WTC11 (cell line): ENCODE measurements at regions not wholly inside any gene's neighbourhood (a gene's known extent, or its start where the extent isn't known, plus 50 kb on each side); places are given as distances from the start of the nearest gene placed in this dataset.

Experiments
- ATAC-seq: fragments of 200-7000 bp; cut with Tn5 transposase; 2 replicates; pipeline ENCODE4 v1.10.0; 2021; ENCODE audit warnings: mild to moderate bottlenecking, moderate library complexity
- CTCF ChIA-PET: fragments of 300-600 bp; sonication (Branson Sonifier 250); formaldehyde crosslinking; loops from one replicate; lab custom pipeline; 2021; ENCODE audit warnings: antibody characterized with exemption; lab: Charles Lee
- POLR2A ChIA-PET: fragments of 350-600 bp; sonication (Branson Sonifier 250); formaldehyde crosslinking; loops from one replicate; lab custom pipeline; 2021; ENCODE audit warnings: antibody characterized with exemption; lab: Charles Lee
- DNase-seq: peaks from one replicate; pipeline ENCODE4 v3.0.0; 2021; ENCODE audit warnings: low spot score
- H3K27ac Mint-ChIP-seq: 2 replicates; pipeline ENCODE4 v1.8.0; 2021; ENCODE audit warnings: mixed read lengths
- H3K27me3 Mint-ChIP-seq: 2 replicates; pipeline ENCODE4 v1.8.0; 2021; ENCODE audit warnings: low read depth, mild to moderate bottlenecking, moderate library complexity, mixed read lengths
- H3K36me3 Mint-ChIP-seq: 2 replicates; pipeline ENCODE4 v1.8.0; 2021; ENCODE audit warnings: mixed read lengths
- H3K4me1 Mint-ChIP-seq: 2 replicates; pipeline ENCODE4 v1.8.0; 2022; ENCODE audit warnings: mixed read lengths
- H3K4me3 Mint-ChIP-seq: 2 replicates; pipeline ENCODE4 v1.8.0; 2021; ENCODE audit warnings: mild to moderate bottlenecking, moderate library complexity, mixed read lengths
- H3K9me3 Mint-ChIP-seq: 2 replicates; pipeline ENCODE4 v1.8.0; 2021; ENCODE audit warnings: mixed read lengths
- ATF1 ChIP-seq: sonication (generic); formaldehyde crosslinking; IDR thresholded peaks from 2 replicates; pipeline ENCODE4 v1.8.1; 2023; ENCODE audit warnings: mild to moderate bottlenecking, moderate library complexity, missing genetic modification reagents
- CBFB ChIP-seq: sonication (generic); formaldehyde crosslinking; IDR thresholded peaks from 2 replicates; pipeline ENCODE4 v1.8.1; 2022; ENCODE audit warnings: mild to moderate bottlenecking, low read depth, missing genetic modification reagents
- CREM ChIP-seq: sonication (generic); formaldehyde crosslinking; IDR thresholded peaks from 2 replicates; pipeline ENCODE4 v1.8.1; 2022; ENCODE audit warnings: mild to moderate bottlenecking, missing genetic modification reagents, moderate library complexity
- ELF4 ChIP-seq: sonication (generic); formaldehyde crosslinking; IDR thresholded peaks from 2 replicates; pipeline ENCODE4 v1.8.1; 2022; ENCODE audit warnings: low read depth, mild to moderate bottlenecking, moderate library complexity, missing genetic modification reagents
- FOXK1 ChIP-seq: sonication (generic); formaldehyde crosslinking; IDR thresholded peaks from 2 replicates; pipeline ENCODE4 v1.8.0; 2022; ENCODE audit warnings: mild to moderate bottlenecking, moderate library complexity, missing genetic modification reagents
- GABPB1 ChIP-seq: sonication (generic); formaldehyde crosslinking; IDR thresholded peaks from 2 replicates; pipeline ENCODE4 v1.8.1; 2023; ENCODE audit warnings: mild to moderate bottlenecking, missing genetic modification reagents
- MXD4 ChIP-seq: fragments of 250-450 bp; sonication (Bioruptor Pico); IDR thresholded peaks from 2 replicates; pipeline ENCODE4 v1.8.0; 2021; ENCODE audit warnings: mild to moderate bottlenecking, moderate library complexity, borderline replicate concordance
- NFATC4 ChIP-seq: fragments of 250-450 bp; sonication (Bioruptor Pico); IDR thresholded peaks from 2 replicates; pipeline ENCODE4 v1.9.0; 2021; ENCODE audit warnings: mild to moderate bottlenecking
- NFE2L1 ChIP-seq: sonication (generic); formaldehyde crosslinking; IDR thresholded peaks from 2 replicates; pipeline ENCODE4 v1.8.1; 2023; ENCODE audit warnings: missing genetic modification reagents
- NR1H2 ChIP-seq: sonication (generic); formaldehyde crosslinking; IDR thresholded peaks from 2 replicates; pipeline ENCODE4 v1.9.0; 2021; ENCODE audit warnings: mild to moderate bottlenecking, moderate library complexity, missing genetic modification reagents
- NR3C1 ChIP-seq: sonication (generic); formaldehyde crosslinking; conservative IDR thresholded peaks from 2 replicates; pipeline ENCODE4 v1.8.1; 2023; ENCODE audit warnings: low read depth, mild to moderate bottlenecking, missing genetic modification reagents
- OVOL2 ChIP-seq: fragments of 250-450 bp; sonication (Bioruptor Pico); IDR thresholded peaks from 2 replicates; pipeline ENCODE4 v1.9.0; 2021; ENCODE audit warnings: mild to moderate bottlenecking, borderline replicate concordance
- PRRX2 ChIP-seq: fragments of 250-450 bp; sonication (Bioruptor Pico); IDR thresholded peaks from 2 replicates; pipeline ENCODE4 v1.8.0; 2021; ENCODE audit warnings: mild to moderate bottlenecking
- TEAD1 ChIP-seq: sonication (generic); formaldehyde crosslinking; IDR thresholded peaks from 2 replicates; pipeline ENCODE4 v1.8.0; 2022; ENCODE audit warnings: mild to moderate bottlenecking, missing genetic modification reagents
- TP53 ChIP-seq: sonication (generic); formaldehyde crosslinking; IDR thresholded peaks from 2 replicates; pipeline ENCODE4 v1.8.1; 2023; ENCODE audit warnings: mild to moderate bottlenecking, missing genetic modification reagents
- ZNF263 ChIP-seq: sonication (generic); formaldehyde crosslinking; IDR thresholded peaks from 2 replicates; pipeline ENCODE4 v1.8.1; 2022; ENCODE audit warnings: low read depth, mild to moderate bottlenecking, moderate library complexity, missing genetic modification reagents
- ZNF671 ChIP-seq: fragments of 250-450 bp; sonication (Bioruptor Pico); IDR thresholded peaks from 2 replicates; pipeline ENCODE4 v1.8.0; 2021; ENCODE audit warnings: mild to moderate bottlenecking
- TF ChIP-seq, protein P1 (sequence below): sonication (generic); formaldehyde crosslinking; conservative IDR thresholded peaks from 2 replicates; pipeline ENCODE4 v1.8.1; 2023; ENCODE audit warnings: mild to moderate bottlenecking, low read depth, missing genetic modification reagents, moderate library complexity
- TF ChIP-seq, protein P2 (sequence below): sonication (generic); formaldehyde crosslinking; IDR thresholded peaks from 2 replicates; pipeline ENCODE4 v1.8.0; 2022; ENCODE audit warnings: missing genetic modification reagents
- TF ChIP-seq, protein P3 (sequence below): sonication (generic); formaldehyde crosslinking; IDR thresholded peaks from 2 replicates; pipeline ENCODE4 v1.8.1; 2022; ENCODE audit warnings: mild to moderate bottlenecking, moderate library complexity, missing genetic modification reagents
- TF ChIP-seq, protein P4 (sequence below): sonication (generic); formaldehyde crosslinking; IDR thresholded peaks from 2 replicates; pipeline ENCODE4 v1.8.1; 2022; ENCODE audit warnings: mild to moderate bottlenecking, missing genetic modification reagents, moderate library complexity, borderline replicate concordance
- TF ChIP-seq, protein P5 (sequence below): fragments of 250-450 bp; sonication (Bioruptor Pico); IDR thresholded peaks from 2 replicates; pipeline ENCODE4 v1.9.0; 2021; ENCODE audit warnings: mild to moderate bottlenecking
- TF ChIP-seq, protein P6 (sequence below): sonication (generic); formaldehyde crosslinking; conservative IDR thresholded peaks from 2 replicates; pipeline ENCODE4 v1.8.1; 2022; ENCODE audit warnings: mild to moderate bottlenecking, missing genetic modification reagents

DNA sequence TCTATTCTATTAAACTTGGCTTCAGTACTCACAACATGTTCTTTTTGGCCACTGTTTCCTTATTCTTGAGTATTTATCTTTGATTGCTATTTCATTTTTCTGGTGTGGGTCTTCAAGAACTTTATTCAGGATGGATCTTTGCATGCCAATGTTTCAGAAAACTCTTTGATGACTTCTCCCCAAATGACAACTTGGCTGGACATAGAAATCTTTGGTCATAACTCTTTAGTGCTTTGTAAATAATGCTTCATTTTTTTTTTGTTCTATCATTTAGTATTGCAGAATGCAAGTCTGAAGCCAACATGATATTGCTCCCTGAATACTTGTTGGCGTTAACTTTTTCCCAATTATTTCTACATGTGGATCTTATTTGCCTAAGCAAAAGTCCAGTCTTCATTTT lies 103.6 kb upstream of the HS3ST2 start:
- H3K27ac Mint-ChIP-seq, result no peak overlapping the region
- H3K4me1 Mint-ChIP-seq, result peaks cover 5% of the 10 kb centered on the region
- ChIA-PET POLR2A (no interaction called here), CTCF (no interaction called here)
- H3K27me3 Mint-ChIP-seq, result peaks cover 3% of the 10 kb centered on the region
- no peak for ATAC-seq
- DNase-seq, result no peak
- TF ChIP-seq, protein P1, sequence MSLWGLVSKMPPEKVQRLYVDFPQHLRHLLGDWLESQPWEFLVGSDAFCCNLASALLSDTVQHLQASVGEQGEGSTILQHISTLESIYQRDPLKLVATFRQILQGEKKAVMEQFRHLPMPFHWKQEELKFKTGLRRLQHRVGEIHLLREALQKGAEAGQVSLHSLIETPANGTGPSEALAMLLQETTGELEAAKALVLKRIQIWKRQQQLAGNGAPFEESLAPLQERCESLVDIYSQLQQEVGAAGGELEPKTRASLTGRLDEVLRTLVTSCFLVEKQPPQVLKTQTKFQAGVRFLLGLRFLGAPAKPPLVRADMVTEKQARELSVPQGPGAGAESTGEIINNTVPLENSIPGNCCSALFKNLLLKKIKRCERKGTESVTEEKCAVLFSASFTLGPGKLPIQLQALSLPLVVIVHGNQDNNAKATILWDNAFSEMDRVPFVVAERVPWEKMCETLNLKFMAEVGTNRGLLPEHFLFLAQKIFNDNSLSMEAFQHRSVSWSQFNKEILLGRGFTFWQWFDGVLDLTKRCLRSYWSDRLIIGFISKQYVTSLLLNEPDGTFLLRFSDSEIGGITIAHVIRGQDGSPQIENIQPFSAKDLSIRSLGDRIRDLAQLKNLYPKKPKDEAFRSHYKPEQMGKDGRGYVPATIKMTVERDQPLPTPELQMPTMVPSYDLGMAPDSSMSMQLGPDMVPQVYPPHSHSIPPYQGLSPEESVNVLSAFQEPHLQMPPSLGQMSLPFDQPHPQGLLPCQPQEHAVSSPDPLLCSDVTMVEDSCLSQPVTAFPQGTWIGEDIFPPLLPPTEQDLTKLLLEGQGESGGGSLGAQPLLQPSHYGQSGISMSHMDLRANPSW (CRISPR knock-in tag), result no peak
- no peak for TF ChIP-seq NR3C1 (CRISPR knock-in tag)
- TF ChIP-seq ATF1 (CRISPR knock-in tag), result no peak
- TF ChIP-seq NFATC4 (CRISPR knock-in tag), result no peak
- TF ChIP-seq CBFB (CRISPR knock-in tag), result no peak
- TF ChIP-seq ZNF263 (CRISPR knock-in tag), result no peak
- TF ChIP-seq TP53 (CRISPR knock-in tag), result no peak
- no peak for TF ChIP-seq PRRX2 (CRISPR knock-in tag)
- TF ChIP-seq ZNF671, result no peak
- TF ChIP-seq, protein P2, sequence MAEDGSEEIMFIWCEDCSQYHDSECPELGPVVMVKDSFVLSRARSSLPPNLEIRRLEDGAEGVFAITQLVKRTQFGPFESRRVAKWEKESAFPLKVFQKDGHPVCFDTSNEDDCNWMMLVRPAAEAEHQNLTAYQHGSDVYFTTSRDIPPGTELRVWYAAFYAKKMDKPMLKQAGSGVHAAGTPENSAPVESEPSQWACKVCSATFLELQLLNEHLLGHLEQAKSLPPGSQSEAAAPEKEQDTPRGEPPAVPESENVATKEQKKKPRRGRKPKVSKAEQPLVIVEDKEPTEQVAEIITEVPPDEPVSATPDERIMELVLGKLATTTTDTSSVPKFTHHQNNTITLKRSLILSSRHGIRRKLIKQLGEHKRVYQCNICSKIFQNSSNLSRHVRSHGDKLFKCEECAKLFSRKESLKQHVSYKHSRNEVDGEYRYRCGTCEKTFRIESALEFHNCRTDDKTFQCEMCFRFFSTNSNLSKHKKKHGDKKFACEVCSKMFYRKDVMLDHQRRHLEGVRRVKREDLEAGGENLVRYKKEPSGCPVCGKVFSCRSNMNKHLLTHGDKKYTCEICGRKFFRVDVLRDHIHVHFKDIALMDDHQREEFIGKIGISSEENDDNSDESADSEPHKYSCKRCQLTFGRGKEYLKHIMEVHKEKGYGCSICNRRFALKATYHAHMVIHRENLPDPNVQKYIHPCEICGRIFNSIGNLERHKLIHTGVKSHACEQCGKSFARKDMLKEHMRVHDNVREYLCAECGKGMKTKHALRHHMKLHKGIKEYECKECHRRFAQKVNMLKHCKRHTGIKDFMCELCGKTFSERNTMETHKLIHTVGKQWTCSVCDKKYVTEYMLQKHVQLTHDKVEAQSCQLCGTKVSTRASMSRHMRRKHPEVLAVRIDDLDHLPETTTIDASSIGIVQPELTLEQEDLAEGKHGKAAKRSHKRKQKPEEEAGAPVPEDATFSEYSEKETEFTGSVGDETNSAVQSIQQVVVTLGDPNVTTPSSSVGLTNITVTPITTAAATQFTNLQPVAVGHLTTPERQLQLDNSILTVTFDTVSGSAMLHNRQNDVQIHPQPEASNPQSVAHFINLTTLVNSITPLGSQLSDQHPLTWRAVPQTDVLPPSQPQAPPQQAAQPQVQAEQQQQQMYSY (CRISPR knock-in tag), result no peak
- no peak for TF ChIP-seq OVOL2
- TF ChIP-seq ELF4 (CRISPR knock-in tag), result no peak
- no peak for TF ChIP-seq CREM (CRISPR knock-in tag)
- no peak for TF ChIP-seq FOXK1 (CRISPR knock-in tag)
- no peak for TF ChIP-seq GABPB1
- TF ChIP-seq, protein P3, sequence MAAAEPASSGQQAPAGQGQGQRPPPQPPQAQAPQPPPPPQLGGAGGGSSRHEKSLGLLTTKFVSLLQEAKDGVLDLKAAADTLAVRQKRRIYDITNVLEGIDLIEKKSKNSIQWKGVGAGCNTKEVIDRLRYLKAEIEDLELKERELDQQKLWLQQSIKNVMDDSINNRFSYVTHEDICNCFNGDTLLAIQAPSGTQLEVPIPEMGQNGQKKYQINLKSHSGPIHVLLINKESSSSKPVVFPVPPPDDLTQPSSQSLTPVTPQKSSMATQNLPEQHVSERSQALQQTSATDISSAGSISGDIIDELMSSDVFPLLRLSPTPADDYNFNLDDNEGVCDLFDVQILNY (CRISPR knock-in tag), result no peak
- no peak overlapping the region for H3K4me3 Mint-ChIP-seq
- H3K9me3 Mint-ChIP-seq, result peaks cover 37% of the 10 kb centered on the region
- peaks cover 26% of the 10 kb centered on the region for H3K36me3 Mint-ChIP-seq

DNA sequence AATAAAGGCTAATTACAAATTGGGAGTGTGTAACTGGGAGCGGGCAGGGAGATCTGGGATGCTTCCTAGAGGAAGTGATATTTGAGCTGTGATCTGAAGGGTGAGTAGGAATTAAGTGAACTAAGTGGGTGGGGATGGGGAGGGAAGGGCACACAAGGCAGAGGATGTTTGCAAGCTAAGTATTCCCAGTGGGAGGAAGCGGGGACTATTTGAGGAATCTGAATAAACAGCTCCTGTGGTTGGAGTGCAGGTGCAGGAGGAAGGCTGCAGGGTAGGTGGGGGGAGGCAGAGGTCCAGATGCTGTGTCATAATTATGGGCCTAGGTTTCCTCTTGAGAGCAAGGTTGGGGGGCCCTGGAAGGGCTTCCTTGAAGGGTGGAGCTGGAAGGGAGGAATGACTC lies 102.1 kb upstream of the HS3ST2 start:
- DNase-seq, result no peak
- Mint-ChIP-seq H3K4me3 (no peak overlapping the region), H3K4me1 (peaks cover 4% of the 10 kb centered on the region; the same call in 1 of the 2 replicates), H3K27ac (no peak overlapping the region), H3K9me3 (peaks cover 37% of the 10 kb centered on the region), H3K27me3 (peaks cover 3% of the 10 kb centered on the region), H3K36me3 (peaks cover 26% of the 10 kb centered on the region)
- ATAC-seq, result no peak
- POLR2A ChIA-PET, result no interaction called here
- CTCF ChIA-PET, result no interaction called here
- TF ChIP-seq TEAD1 (CRISPR knock-in tag) (no peak), MXD4 (CRISPR knock-in tag) (no peak), NR1H2 (CRISPR knock-in tag) (no peak), NFE2L1 (no peak), ATF1 (CRISPR knock-in tag) (no peak)
- TF ChIP-seq, protein P4, sequence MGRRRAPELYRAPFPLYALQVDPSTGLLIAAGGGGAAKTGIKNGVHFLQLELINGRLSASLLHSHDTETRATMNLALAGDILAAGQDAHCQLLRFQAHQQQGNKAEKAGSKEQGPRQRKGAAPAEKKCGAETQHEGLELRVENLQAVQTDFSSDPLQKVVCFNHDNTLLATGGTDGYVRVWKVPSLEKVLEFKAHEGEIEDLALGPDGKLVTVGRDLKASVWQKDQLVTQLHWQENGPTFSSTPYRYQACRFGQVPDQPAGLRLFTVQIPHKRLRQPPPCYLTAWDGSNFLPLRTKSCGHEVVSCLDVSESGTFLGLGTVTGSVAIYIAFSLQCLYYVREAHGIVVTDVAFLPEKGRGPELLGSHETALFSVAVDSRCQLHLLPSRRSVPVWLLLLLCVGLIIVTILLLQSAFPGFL (CRISPR knock-in tag), result no peak
- TF ChIP-seq, protein P5, sequence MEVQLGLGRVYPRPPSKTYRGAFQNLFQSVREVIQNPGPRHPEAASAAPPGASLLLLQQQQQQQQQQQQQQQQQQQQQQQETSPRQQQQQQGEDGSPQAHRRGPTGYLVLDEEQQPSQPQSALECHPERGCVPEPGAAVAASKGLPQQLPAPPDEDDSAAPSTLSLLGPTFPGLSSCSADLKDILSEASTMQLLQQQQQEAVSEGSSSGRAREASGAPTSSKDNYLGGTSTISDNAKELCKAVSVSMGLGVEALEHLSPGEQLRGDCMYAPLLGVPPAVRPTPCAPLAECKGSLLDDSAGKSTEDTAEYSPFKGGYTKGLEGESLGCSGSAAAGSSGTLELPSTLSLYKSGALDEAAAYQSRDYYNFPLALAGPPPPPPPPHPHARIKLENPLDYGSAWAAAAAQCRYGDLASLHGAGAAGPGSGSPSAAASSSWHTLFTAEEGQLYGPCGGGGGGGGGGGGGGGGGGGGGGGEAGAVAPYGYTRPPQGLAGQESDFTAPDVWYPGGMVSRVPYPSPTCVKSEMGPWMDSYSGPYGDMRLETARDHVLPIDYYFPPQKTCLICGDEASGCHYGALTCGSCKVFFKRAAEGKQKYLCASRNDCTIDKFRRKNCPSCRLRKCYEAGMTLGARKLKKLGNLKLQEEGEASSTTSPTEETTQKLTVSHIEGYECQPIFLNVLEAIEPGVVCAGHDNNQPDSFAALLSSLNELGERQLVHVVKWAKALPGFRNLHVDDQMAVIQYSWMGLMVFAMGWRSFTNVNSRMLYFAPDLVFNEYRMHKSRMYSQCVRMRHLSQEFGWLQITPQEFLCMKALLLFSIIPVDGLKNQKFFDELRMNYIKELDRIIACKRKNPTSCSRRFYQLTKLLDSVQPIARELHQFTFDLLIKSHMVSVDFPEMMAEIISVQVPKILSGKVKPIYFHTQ (CRISPR knock-in tag), result no peak
- TF ChIP-seq, protein P6, sequence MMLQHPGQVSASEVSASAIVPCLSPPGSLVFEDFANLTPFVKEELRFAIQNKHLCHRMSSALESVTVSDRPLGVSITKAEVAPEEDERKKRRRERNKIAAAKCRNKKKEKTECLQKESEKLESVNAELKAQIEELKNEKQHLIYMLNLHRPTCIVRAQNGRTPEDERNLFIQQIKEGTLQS (CRISPR knock-in tag), result no peak
